ENCODE measurements at regions not wholly inside any gene's neighbourhood (a gene's known extent, or its start where the extent isn't known, plus 50 kb on each side); places are given as distances from the start of the nearest gene placed in this dataset.
"Not testable (repeated sequence)": the region's sequence is repeated elsewhere in the genome, so short reads cannot be mapped to it uniquely, and the experiment has no call there.

DNA sequence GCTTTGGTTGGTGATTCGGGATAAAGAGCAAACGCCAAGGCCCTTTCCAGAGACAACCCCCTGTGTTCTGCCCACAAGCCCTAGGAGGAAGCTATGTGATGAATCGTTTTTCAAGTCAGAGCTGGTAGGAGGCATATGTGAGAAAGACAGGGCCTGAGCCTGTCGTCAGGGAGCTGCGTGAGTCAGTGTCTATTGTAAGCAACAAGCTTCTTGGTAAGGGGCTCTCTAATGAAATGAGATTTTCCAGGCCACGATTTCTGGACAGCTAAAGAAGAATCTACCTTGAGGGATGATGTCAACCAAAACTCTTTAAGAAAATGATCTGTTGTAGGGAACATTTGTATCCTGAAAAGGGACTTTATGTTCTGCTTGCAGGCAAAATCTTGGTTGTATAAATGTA lies 318.9 kb upstream of the IL12A start:
- H3K4me3 ChIP-seq (ENCODE audit: low read length) = no peak overlapping the region
- DNase-seq (ENCODE audit: low read depth) = no peak
- TF ChIP-seq, protein P1, sequence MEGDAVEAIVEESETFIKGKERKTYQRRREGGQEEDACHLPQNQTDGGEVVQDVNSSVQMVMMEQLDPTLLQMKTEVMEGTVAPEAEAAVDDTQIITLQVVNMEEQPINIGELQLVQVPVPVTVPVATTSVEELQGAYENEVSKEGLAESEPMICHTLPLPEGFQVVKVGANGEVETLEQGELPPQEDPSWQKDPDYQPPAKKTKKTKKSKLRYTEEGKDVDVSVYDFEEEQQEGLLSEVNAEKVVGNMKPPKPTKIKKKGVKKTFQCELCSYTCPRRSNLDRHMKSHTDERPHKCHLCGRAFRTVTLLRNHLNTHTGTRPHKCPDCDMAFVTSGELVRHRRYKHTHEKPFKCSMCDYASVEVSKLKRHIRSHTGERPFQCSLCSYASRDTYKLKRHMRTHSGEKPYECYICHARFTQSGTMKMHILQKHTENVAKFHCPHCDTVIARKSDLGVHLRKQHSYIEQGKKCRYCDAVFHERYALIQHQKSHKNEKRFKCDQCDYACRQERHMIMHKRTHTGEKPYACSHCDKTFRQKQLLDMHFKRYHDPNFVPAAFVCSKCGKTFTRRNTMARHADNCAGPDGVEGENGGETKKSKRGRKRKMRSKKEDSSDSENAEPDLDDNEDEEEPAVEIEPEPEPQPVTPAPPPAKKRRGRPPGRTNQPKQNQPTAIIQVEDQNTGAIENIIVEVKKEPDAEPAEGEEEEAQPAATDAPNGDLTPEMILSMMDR (conservative IDR thresholded peaks at IDR 0.05; ENCODE audit: low read depth, low read length) = no peak

DNA sequence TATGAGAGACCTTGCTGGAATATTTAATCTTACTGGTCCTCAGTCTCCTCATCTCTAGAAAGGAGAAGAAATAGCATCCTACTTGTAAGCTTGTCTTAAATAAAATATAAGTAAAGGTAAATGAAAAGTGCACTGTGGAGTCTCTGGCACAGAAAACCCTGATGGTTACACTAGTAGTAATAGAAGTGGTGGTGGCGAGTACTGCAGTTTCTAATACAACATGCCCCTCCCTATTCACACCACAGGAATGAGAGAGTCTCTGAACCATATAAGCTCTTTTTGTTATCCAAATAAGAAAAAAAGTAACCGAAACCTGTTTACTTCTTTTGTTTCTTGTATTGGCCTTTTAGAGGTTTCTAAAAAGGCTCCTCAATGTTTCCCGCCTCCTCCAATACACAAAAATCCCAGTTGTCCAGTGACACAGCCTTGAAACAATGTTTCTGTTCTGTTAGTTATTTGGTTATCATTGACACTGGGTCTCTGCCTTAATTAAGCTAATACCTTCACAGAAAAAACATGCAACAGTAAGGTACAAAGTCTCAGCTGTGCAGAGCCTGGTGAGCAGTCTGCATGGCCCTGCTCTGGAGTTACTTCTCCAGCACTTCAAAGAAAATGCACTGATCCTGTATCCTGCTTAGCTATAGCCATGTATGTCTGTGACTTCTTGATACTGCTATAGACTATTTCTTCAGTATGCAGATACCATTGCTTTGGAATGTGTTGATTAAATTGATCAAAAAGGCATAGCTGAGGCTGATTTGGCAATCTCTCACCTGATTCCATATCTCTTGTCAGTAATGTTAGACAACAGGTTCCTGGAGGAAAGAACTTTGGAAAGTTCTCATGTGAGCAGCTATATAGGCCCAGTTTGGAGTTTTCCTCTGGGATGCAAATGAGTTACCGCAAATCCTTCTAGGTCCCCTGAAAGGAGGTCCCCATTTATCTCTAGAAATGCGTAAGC lies 315.6 kb upstream of the IL12A start:
- no peak overlapping the region for H3K4me3 ChIP-seq (ENCODE audit: low read length)
- TF ChIP-seq, protein P1 (conservative IDR thresholded peaks at IDR 0.05; ENCODE audit: low read depth, low read length) = peak; percentile 16
- no peak for DNase-seq (ENCODE audit: low read depth)

DNA sequence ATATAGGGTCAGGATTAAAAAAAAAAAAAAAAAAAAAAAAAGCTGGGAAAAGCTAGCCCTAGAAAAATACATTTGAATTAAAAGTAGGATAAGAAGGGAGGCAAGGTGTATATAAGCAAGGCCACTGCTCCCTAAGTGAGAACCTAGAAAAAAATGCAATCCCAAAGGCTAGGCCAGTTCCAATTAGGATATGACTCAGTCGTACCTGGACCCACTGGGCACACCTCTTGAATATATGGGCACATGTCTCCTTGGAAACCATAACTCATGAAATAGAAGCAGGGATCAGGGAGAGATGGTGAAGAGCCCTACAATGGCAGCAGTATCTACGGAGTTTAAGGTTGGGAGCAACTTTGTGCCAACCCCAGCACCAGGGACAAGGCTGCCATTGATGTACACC lies 314.1 kb upstream of the IL12A start:
- no peak overlapping the region for H3K4me3 ChIP-seq (ENCODE audit: low read length)
- no peak for DNase-seq (ENCODE audit: low read depth)
- TF ChIP-seq, protein P1 (conservative IDR thresholded peaks at IDR 0.05; ENCODE audit: low read depth, low read length) = no peak

DNA sequence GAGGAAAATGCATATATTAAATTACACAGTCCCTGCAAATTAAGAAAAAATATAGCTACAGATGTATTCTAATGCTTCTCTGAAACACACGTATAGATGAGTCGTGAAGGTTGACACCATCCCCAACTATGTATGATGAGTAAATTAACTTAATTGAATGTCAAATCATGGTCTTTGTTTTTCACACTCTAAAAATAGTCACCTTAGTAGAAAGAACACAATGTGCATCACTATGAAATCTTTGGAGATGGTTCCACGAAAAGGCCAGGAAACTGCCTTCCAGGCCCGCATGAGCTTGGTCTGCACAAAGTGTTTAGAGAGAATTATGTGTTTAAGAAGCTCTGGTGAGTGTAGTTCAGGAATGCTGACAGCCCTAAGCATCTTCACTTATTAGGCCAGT lies 313.4 kb upstream of the IL12A start:
- no peak overlapping the region for H3K4me3 ChIP-seq (ENCODE audit: low read length)
- DNase-seq (ENCODE audit: low read depth) = no peak
- TF ChIP-seq, protein P1 (conservative IDR thresholded peaks at IDR 0.05; ENCODE audit: low read depth, low read length) = no peak

DNA sequence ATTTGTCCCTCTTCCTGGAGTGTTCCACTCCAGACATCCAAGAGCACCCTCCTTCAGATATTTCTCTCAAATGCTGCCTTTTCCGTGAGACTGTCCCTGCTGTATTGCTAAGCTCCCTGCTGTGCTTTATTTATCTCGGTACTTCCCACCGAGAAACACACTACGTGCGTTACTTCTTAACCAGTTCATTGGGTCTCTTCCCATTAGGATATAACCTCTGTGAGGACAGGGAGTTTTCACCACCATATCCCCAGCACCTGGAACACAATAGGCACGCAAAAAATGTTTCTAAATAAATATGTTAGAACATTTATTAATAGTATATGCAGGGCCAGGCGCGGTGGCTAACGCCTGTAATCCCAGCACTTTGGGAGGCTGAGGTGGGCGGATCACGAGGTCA lies 308.7 kb upstream of the IL12A start:
- no peak for DNase-seq (ENCODE audit: low read depth)
- H3K4me3 ChIP-seq (ENCODE audit: low read length) = no peak overlapping the region
- TF ChIP-seq, protein P1 (conservative IDR thresholded peaks at IDR 0.05; ENCODE audit: low read depth, low read length) = no peak

DNA sequence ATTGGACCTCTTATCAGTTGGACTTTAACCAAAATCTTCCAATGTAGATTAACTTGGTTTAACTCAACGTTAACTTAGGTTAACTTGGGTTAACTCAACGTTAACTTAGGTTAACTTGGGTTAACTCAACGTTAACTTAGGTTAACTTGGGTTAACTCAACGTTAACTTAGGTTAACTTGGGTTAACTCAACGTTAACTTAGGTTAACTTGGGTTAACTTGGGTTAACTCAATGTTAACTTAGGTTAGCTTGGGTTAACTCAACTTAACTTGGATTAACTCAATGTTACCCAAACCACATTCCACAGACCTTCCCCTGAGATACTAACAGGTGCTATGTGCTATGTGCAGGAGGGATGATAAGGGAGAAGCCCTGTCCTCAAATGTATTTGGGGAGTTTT lies 306.9 kb upstream of the IL12A start:
- not testable (repeated sequence) for H3K4me3 ChIP-seq (ENCODE audit: low read length); DNase-seq (ENCODE audit: low read depth)

DNA sequence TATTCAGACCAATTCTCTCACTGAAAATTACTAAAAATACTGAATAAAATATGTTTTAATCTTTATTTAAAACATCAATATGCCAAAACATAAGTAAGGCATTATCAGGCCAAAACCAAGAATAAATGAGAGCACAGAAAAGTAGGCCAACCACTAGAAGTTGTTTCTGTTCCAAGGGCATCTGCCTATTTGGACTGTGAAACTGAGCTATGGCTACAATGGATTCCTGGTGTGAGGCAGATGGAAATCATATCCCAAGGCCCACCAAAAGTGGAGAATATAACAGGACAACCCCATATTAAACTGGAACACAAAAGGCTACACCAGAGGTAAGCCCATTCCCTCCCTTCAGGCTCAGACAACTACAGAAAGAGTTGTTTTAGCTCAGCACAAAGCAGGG lies 302.8 kb upstream of the IL12A start:
- no peak for DNase-seq (ENCODE audit: low read depth)
- H3K4me3 ChIP-seq (ENCODE audit: low read length) = no peak overlapping the region
- TF ChIP-seq, protein P1 (conservative IDR thresholded peaks at IDR 0.05; ENCODE audit: low read depth, low read length) = no peak
